HCT116 (cell line): ENCODE measurements at regions not wholly inside any gene's neighbourhood (a gene's known extent, or its start where the extent isn't known, plus 50 kb on each side); places are given as distances from the start of the nearest gene placed in this dataset.

Source experiments
- ATAC-seq: fragments of 200-7000 bp; cut with Tn5 transposase; 2 replicates; pipeline ENCODE4 v1.9.1; 2020; ENCODE audit warnings: mild to moderate bottlenecking, moderate library complexity
- BruUV-seq: library from RNA; stranded (reverse); fragments of 400-500 nt; replicated peaks from 2 replicates; lab custom pipeline; 2021; lab: Mats Ljungman, UMichigan
- CTCF ChIA-PET: fragments of 300-600 bp; sonication (Branson Sonifier 250); formaldehyde crosslinking; loops from one replicate; lab custom pipeline; 2021; ENCODE audit warnings: antibody characterized with exemption; lab: Charles Lee
- POLR2A ChIA-PET: fragments of 300-600, 350-600 bp; sonication (Branson Sonifier 250); formaldehyde crosslinking; loops from one replicate; lab custom pipeline; 2021; ENCODE audit warnings: antibody characterized with exemption; lab: Charles Lee
- RAD21 ChIA-PET, 2 experiments: fragments of 300-600 bp; sonication (Branson Sonifier 250); formaldehyde crosslinking; loops; one replicate each; lab custom pipeline; 2023; ENCODE audit warnings: low total read pairs in 2 of 2; ENCODE audit not compliant: uncharacterized antibody in 2 of 2, unreplicated experiment in 2 of 2, low non-redundant PET in 1 of 2; lab: Charles Lee
- DNase-seq: peaks from one replicate; pipeline ENCODE4 v3.0.0-alpha.2; 2010; ENCODE audit warnings: low read depth, low spot score
- H2AFZ ChIP-seq: fragments of 200-600 bp; shearing (Covaris generic), sonication (generic); 2 replicates; pipeline ENCODE4 v1.6.1; 2017; ENCODE audit warnings: low read depth, mixed run types, mixed read lengths, antibody characterized with exemption, low read length; ENCODE audit not compliant: poor library complexity, severe bottlenecking
- H3K27ac ChIP-seq: 2 replicates; pipeline ENCODE4 v1.5.1; 2012; ENCODE audit warnings: low read depth, low read length
- H3K27me3 ChIP-seq: fragments of 200-600 bp; sonication (generic); 2 replicates; pipeline ENCODE4 v1.6.1; 2016; ENCODE audit warnings: mixed run types, low read length, mixed read lengths; ENCODE audit not compliant: insufficient read depth
- H3K36me3 ChIP-seq, 2 experiments: fragments of 200-500 bp in 1 of 2; fragments of 200-600 bp in 1 of 2; sonication (Bioruptor generic) in 1 of 2; sonication (generic) in 1 of 2; 2 replicates each; pipeline versions ENCODE4 v1.5.1 to v1.6.1; 2014 to 2016; ENCODE audit warnings: low read length in 2 of 2, inconsistent platforms in 1 of 2, mixed read lengths in 1 of 2, mixed run types in 1 of 2; ENCODE audit not compliant: insufficient read depth in 2 of 2, control insufficient read depth in 1 of 2
- H3K4me1 ChIP-seq, 2 experiments: fragments of 200-600 bp in 1 of 2; sonication (generic) in 1 of 2; 2 replicates each; pipeline versions ENCODE4 v1.5.1 to v1.6.1; 2012 to 2017; ENCODE audit warnings: low read length in 2 of 2, inconsistent platforms in 1 of 2, mild to moderate bottlenecking in 1 of 2, mixed read lengths in 1 of 2, mixed run types in 1 of 2, moderate library complexity in 1 of 2; ENCODE audit not compliant: insufficient read depth in 2 of 2, control insufficient read depth in 1 of 2
- H3K4me2 ChIP-seq: fragments of 200-600 bp; sonication (generic); 2 replicates; pipeline ENCODE4 v1.6.1; 2017; ENCODE audit warnings: mixed run types, low read length, mixed read lengths
- H3K4me3 ChIP-seq, 2 experiments: fragments of 200-600 bp in 1 of 2; sonication (generic) in 1 of 2; replicated peaks in 1 of 2; 2 replicates each; pipeline ENCODE4 v1.5.1; 2011 to 2016; ENCODE audit warnings: low read length in 2 of 2, control low read depth in 1 of 2, low read depth in 1 of 2, mild to moderate bottlenecking in 1 of 2, mixed read lengths in 1 of 2, mixed run types in 1 of 2
- H3K79me2 ChIP-seq: fragments of 200-600 bp; sonication (generic); 2 replicates; pipeline ENCODE4 v1.6.1; 2017; ENCODE audit warnings: mild to moderate bottlenecking, mixed run types, low read length, moderate library complexity, mixed read lengths; ENCODE audit not compliant: insufficient read depth
- H3K9ac ChIP-seq: fragments of 200-600 bp; sonication (generic); 2 replicates; pipeline ENCODE4 v1.6.1; 2016; ENCODE audit warnings: low read length, mixed read lengths
- H3K9me2 ChIP-seq: fragments of 200-600 bp; sonication (generic), shearing (Covaris generic); 2 replicates; pipeline ENCODE4 v1.6.1; 2017; ENCODE audit warnings: mixed run types, mild to moderate bottlenecking, moderate library complexity; ENCODE audit not compliant: insufficient read depth
- H3K9me3 ChIP-seq, 2 experiments: fragments of 200-500 bp in 1 of 2; fragments of 200-600 bp in 1 of 2; sonication (Bioruptor generic) in 1 of 2; sonication (generic) in 1 of 2; 2 replicates each; pipeline ENCODE4 v1.6.1; 2014 to 2017; ENCODE audit warnings: low read length in 2 of 2, mixed read lengths in 2 of 2, inconsistent platforms in 1 of 2, low read depth in 1 of 2, mild to moderate bottlenecking in 1 of 2, mixed run types in 1 of 2, moderate library complexity in 1 of 2; ENCODE audit not compliant: control insufficient read depth in 1 of 2, insufficient read depth in 1 of 2
- H4K20me1 ChIP-seq: fragments of 200-600 bp; sonication (generic), shearing (Covaris generic); 2 replicates; pipeline ENCODE4 v1.6.1; 2017; ENCODE audit warnings: mixed run types, mild to moderate bottlenecking, moderate library complexity; ENCODE audit not compliant: insufficient read depth
- CBX3 ChIP-seq: IDR thresholded peaks from 2 replicates; pipeline ENCODE4 v1.6.1; 2012; ENCODE audit warnings: low read depth
- CEBPB ChIP-seq: IDR thresholded peaks from 2 replicates; pipeline ENCODE4 v1.6.1; 2012; ENCODE audit warnings: low read depth
- EGR1 ChIP-seq: IDR thresholded peaks from 2 replicates; pipeline ENCODE4 v1.6.1; 2012; ENCODE audit warnings: low read depth
- EZH2 ChIP-seq: fragments of 200-600 bp; sonication (generic); IDR thresholded peaks from 2 replicates; pipeline ENCODE4 v1.6.1; 2017; ENCODE audit warnings: antibody characterized with exemption, mixed run types
- FOSL1 ChIP-seq: IDR thresholded peaks from 2 replicates; pipeline ENCODE4 v1.6.1; 2012; ENCODE audit warnings: low read depth
- JUND ChIP-seq: IDR thresholded peaks from 2 replicates; pipeline ENCODE4 v1.6.1; 2012
- SRF ChIP-seq: IDR thresholded peaks from 2 replicates; pipeline ENCODE4 v1.6.1; 2012; ENCODE audit warnings: low read depth
- TCF7L2 ChIP-seq: IDR thresholded peaks from 2 replicates; pipeline ENCODE4 v1.7.0; 2011; ENCODE audit warnings: borderline replicate concordance, inconsistent platforms; ENCODE audit not compliant: insufficient read depth, insufficient read length; ENCODE audit errors: extremely low read depth
- ZFX ChIP-seq: fragments of 450-650 bp; IDR thresholded peaks from 2 replicates; pipeline ENCODE4 v1.6.1; 2017
- intact Hi-C: fragments of 100-400 bp; cut with micrococcal nuclease; formaldehyde crosslinking; loops from 2 replicates; pipeline ENCODE4 v1.10.0; 2022
- TF ChIP-seq, protein P1 (sequence below): IDR thresholded peaks from 2 replicates; pipeline ENCODE4 v1.6.1; 2012; ENCODE audit warnings: low read depth
- TF ChIP-seq, protein P2 (sequence below), 3 experiments: fragments of 200-600 bp in 1 of 3; sonication (generic) in 1 of 3; IDR thresholded peaks in 2 of 3; conservative IDR thresholded peaks in 1 of 3; 2 replicates each; pipeline ENCODE4 v1.5.1; 2012 to 2017; ENCODE audit warnings: low read depth in 2 of 3, low read length in 2 of 3, antibody characterized with exemption in 1 of 3, borderline replicate concordance in 1 of 3, control low read depth in 1 of 3, mild to moderate bottlenecking in 1 of 3, mixed read lengths in 1 of 3, mixed run types in 1 of 3, moderate library complexity in 1 of 3; ENCODE audit not compliant: insufficient read depth in 1 of 3

DNA sequence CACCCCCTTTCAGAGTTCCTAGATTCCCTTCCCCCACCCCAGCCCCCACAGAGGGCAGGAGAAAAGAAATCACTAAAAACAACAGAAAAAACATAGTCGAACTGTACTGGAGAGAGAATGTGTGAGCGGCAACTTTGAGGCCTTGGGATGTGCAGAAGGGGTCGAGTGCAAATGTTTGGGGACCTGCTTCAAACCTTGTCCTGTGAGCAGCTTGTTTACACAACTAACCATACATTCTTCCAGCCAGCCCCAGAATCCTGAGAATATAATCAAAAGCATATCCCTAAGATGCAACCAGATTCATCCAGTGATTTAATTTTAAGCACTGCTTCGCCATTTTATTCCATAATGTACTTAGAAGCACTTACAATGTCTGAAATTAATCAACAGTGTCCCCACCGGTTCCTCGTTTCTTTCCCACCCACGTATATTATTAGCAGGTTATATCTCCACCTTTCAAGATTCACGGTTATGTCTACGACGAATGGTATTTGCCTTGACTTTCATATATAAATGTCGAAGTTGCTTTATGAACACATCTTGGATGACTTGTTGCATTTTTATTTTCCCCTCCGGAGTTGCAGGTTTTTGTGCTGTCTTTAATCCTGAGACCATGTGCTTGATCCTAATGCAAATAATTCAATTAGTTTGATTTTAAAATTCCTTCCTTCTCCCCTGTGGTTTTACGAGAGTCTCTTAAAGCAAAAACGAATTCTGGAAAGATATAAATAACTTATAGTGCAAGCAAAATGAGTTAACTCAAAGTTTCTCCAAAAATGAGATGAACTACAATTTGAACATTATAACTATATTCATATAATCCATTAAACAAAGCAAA, 107.6 kb downstream of the ZIC5 start:
- Histone ChIP-seq H3K4me2 (no peak overlapping the region), H4K20me1 (no peaks in the 10 kb centered on the region), H3K27me3 (no peaks in the 10 kb centered on the region), H3K4me1 (no peaks in the 10 kb centered on the region), H3K9me3 (no peaks in the 10 kb centered on the region), H3K36me3 (no peaks in the 10 kb centered on the region), H3K27ac (no peak overlapping the region), H3K9ac (no peak overlapping the region), H3K9me2 (no peaks in the 10 kb centered on the region), H2AFZ (no peak overlapping the region), H3K4me3 (no peak overlapping the region), H3K79me2 (no peaks in the 10 kb centered on the region)
- ChIA-PET RAD21 (no interaction called here), CTCF (no interaction called here), POLR2A (no interaction called here)
- TF ChIP-seq EGR1: no peak
- no peak for TF ChIP-seq FOSL1
- no peak for TF ChIP-seq CBX3
- TF ChIP-seq EZH2: no peak
- no peak for TF ChIP-seq ZFX
- TF ChIP-seq, protein P1, sequence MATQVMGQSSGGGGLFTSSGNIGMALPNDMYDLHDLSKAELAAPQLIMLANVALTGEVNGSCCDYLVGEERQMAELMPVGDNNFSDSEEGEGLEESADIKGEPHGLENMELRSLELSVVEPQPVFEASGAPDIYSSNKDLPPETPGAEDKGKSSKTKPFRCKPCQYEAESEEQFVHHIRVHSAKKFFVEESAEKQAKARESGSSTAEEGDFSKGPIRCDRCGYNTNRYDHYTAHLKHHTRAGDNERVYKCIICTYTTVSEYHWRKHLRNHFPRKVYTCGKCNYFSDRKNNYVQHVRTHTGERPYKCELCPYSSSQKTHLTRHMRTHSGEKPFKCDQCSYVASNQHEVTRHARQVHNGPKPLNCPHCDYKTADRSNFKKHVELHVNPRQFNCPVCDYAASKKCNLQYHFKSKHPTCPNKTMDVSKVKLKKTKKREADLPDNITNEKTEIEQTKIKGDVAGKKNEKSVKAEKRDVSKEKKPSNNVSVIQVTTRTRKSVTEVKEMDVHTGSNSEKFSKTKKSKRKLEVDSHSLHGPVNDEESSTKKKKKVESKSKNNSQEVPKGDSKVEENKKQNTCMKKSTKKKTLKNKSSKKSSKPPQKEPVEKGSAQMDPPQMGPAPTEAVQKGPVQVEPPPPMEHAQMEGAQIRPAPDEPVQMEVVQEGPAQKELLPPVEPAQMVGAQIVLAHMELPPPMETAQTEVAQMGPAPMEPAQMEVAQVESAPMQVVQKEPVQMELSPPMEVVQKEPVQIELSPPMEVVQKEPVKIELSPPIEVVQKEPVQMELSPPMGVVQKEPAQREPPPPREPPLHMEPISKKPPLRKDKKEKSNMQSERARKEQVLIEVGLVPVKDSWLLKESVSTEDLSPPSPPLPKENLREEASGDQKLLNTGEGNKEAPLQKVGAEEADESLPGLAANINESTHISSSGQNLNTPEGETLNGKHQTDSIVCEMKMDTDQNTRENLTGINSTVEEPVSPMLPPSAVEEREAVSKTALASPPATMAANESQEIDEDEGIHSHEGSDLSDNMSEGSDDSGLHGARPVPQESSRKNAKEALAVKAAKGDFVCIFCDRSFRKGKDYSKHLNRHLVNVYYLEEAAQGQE: no peak
- TF ChIP-seq, protein P2, sequence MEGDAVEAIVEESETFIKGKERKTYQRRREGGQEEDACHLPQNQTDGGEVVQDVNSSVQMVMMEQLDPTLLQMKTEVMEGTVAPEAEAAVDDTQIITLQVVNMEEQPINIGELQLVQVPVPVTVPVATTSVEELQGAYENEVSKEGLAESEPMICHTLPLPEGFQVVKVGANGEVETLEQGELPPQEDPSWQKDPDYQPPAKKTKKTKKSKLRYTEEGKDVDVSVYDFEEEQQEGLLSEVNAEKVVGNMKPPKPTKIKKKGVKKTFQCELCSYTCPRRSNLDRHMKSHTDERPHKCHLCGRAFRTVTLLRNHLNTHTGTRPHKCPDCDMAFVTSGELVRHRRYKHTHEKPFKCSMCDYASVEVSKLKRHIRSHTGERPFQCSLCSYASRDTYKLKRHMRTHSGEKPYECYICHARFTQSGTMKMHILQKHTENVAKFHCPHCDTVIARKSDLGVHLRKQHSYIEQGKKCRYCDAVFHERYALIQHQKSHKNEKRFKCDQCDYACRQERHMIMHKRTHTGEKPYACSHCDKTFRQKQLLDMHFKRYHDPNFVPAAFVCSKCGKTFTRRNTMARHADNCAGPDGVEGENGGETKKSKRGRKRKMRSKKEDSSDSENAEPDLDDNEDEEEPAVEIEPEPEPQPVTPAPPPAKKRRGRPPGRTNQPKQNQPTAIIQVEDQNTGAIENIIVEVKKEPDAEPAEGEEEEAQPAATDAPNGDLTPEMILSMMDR (IDR thresholded peaks at IDR 0.05 in 2 of 3, conservative IDR thresholded peaks at IDR 0.05 in 1 of 3; ENCODE audit: borderline replicate concordance in 1 of 3, insufficient read depth in 1 of 3, low read depth in 2 of 3, low read length in 2 of 3): no peak
- TF ChIP-seq CEBPB: no peak
- no peak for TF ChIP-seq JUND
- TF ChIP-seq SRF: no peak
- TF ChIP-seq TCF7L2: no peak
- ATAC-seq (no peak), DNase-seq (no peak)
- no TSS peak for BruUV-seq
- intact Hi-C loops: no loop called here
